Endothelial cell (in vitro differentiated cells): ENCODE measurements at regions not wholly inside any gene's neighbourhood (a gene's known extent, or its start where the extent isn't known, plus 50 kb on each side); places are given as distances from the start of the nearest gene placed in this dataset.

Experiments used
- DNase-seq: peaks from one replicate; pipeline ENCODE4 v3.0.0; 2021; ENCODE audit warnings: low spot score
- H3K27ac Mint-ChIP-seq: one replicate; pipeline ENCODE4 v1.8.0; 2021; ENCODE audit warnings: mixed read lengths, inconsistent platforms; ENCODE audit not compliant: unreplicated experiment
- H3K27me3 Mint-ChIP-seq: one replicate; pipeline ENCODE4 v1.8.0; 2021; ENCODE audit warnings: mild to moderate bottlenecking, moderate library complexity, mixed read lengths, inconsistent platforms; ENCODE audit not compliant: unreplicated experiment
- H3K36me3 Mint-ChIP-seq: one replicate; pipeline ENCODE4 v1.8.0; 2021; ENCODE audit warnings: mild to moderate bottlenecking, low read depth, mixed read lengths, inconsistent platforms; ENCODE audit not compliant: unreplicated experiment
- H3K4me1 Mint-ChIP-seq: one replicate; pipeline ENCODE4 v1.8.0; 2021; ENCODE audit warnings: mild to moderate bottlenecking, mixed read lengths, inconsistent platforms; ENCODE audit not compliant: unreplicated experiment
- H3K4me3 Mint-ChIP-seq: one replicate; pipeline ENCODE4 v1.8.0; 2021; ENCODE audit warnings: mild to moderate bottlenecking, mixed read lengths, inconsistent platforms; ENCODE audit not compliant: unreplicated experiment
- H3K9me3 Mint-ChIP-seq: one replicate; pipeline ENCODE4 v1.8.0; 2021; ENCODE audit warnings: mixed read lengths, inconsistent platforms; ENCODE audit not compliant: unreplicated experiment
- TF ChIP-seq, protein P1 (sequence below): fragments of 200-600 bp; sonication (generic); IDR thresholded peaks from one replicate; pipeline ENCODE4 v1.5.0; 2021; ENCODE audit warnings: antibody characterized with exemption; ENCODE audit not compliant: unreplicated experiment

GRCh38 chr6:16841241-16841640 is 80.0 kb upstream of the ATXN1 start:
- Mint-ChIP-seq H3K27me3 (peaks cover 2% of the 10 kb centered on the region), H3K4me3 (no peak overlapping the region), H3K9me3 (no peaks in the 10 kb centered on the region), H3K36me3 (no peaks in the 10 kb centered on the region), H3K27ac (no peak overlapping the region), H3K4me1 (peaks cover 14% of the 10 kb centered on the region)
- no peak for DNase-seq
- TF ChIP-seq, protein P1, sequence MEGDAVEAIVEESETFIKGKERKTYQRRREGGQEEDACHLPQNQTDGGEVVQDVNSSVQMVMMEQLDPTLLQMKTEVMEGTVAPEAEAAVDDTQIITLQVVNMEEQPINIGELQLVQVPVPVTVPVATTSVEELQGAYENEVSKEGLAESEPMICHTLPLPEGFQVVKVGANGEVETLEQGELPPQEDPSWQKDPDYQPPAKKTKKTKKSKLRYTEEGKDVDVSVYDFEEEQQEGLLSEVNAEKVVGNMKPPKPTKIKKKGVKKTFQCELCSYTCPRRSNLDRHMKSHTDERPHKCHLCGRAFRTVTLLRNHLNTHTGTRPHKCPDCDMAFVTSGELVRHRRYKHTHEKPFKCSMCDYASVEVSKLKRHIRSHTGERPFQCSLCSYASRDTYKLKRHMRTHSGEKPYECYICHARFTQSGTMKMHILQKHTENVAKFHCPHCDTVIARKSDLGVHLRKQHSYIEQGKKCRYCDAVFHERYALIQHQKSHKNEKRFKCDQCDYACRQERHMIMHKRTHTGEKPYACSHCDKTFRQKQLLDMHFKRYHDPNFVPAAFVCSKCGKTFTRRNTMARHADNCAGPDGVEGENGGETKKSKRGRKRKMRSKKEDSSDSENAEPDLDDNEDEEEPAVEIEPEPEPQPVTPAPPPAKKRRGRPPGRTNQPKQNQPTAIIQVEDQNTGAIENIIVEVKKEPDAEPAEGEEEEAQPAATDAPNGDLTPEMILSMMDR: no peak

DNA sequence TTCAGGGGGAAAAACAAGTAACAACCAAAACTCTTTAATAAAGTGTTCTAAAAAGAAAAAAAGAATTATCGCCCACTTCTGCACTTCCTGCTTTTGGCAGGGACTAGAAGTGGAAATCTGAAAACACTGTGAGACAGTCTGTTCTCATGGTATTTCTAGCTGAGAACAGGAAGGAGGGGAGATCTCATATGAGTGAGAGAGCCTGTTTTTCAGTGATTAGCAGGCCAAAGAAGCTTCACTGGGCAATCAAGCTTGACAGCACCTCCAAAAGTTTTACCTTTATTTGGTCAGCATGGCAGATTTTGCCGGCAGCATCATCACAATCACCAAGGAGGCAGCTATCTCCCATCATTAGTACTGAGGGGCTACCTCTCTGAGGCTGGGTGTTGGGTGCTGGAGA is 79.5 kb upstream of the ATXN1 start:
- DNase-seq: no peak
- TF ChIP-seq, protein P1: no peak
- H3K36me3 Mint-ChIP-seq: no peaks in the 10 kb centered on the region
- peaks cover 14% of the 10 kb centered on the region for H3K4me1 Mint-ChIP-seq
- no peak overlapping the region for H3K27ac Mint-ChIP-seq
- peaks cover 2% of the 10 kb centered on the region for H3K27me3 Mint-ChIP-seq
- H3K4me3 Mint-ChIP-seq: no peak overlapping the region
- no peaks in the 10 kb centered on the region for H3K9me3 Mint-ChIP-seq

DNA sequence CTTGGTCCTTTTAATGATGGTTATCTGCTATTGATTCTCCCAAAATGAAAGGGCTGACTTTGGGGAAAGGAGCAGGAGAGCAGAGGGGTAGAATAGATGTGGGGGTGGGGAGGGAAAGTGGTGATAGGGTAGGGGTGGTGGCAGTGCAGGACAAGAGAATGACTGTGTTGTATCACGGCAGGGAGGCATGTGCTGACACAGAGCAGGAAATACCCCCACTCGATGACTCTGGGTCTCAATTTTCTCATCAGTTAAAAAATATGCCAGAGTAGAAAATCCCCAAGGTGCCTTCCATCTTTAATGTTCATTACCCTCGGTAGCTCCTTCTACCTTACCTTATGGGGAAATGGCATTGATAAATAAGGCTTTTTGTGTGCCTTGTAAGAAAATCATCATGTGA is 79.0 kb upstream of the ATXN1 start:
- Mint-ChIP-seq H3K27ac (no peak overlapping the region), H3K4me1 (peaks cover 14% of the 10 kb centered on the region), H3K4me3 (no peak overlapping the region), H3K36me3 (no peaks in the 10 kb centered on the region), H3K27me3 (peaks cover 2% of the 10 kb centered on the region), H3K9me3 (no peaks in the 10 kb centered on the region)
- DNase-seq: no peak
- TF ChIP-seq, protein P1: no peak

- H3K27me3 Mint-ChIP-seq: peaks cover 2% of the 10 kb centered on the region
- DNase-seq: no peak
- H3K27ac Mint-ChIP-seq: no peak overlapping the region
- H3K36me3 Mint-ChIP-seq: no peaks in the 10 kb centered on the region
- no peaks in the 10 kb centered on the region for H3K9me3 Mint-ChIP-seq
- H3K4me3 Mint-ChIP-seq: no peak overlapping the region
- TF ChIP-seq, protein P1: no peak
- peaks cover 14% of the 10 kb centered on the region for H3K4me1 Mint-ChIP-seq
Observed at GRCh38 chr6:16839631-16840179, 78.4 kb upstream of the ATXN1 start.

DNA sequence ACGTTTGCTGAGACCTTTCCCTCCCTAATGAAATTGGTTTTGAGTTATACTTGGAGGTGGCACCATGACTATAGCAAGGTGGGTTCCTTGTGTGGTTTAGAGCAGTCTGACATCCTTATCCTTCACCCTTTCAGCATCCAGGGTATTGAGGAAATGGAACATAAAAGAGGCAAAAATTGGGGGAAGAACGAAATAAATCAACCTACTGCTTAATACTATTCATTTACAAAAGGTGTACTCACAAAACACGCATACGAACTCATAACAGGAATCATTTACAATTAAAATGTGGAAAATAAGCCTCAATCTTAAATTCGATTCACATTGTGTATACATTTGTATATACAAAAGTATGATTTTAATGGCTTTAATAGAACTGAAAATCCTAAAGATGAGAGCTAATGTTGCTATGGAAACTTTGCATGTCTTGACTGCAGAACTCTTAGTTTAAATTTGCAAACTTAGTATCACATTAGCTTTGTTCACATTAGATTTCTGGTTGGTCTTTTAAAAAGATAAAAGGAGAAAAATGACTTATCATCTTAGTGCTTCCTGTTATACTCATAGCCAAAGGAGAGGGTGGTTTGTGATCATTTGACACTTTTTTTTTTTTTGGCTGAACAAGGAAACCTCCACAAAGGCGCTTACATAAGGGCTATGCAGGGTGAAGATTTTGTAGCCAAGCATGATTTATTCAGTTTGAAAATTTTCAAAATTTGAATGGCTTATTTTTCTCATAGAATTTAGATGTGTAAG is 76.1 kb upstream of the ATXN1 start:
- Mint-ChIP-seq H3K4me3 (no peak overlapping the region), H3K4me1 (peaks cover 14% of the 10 kb centered on the region), H3K36me3 (no peaks in the 10 kb centered on the region), H3K27ac (no peak overlapping the region), H3K27me3 (no peaks in the 10 kb centered on the region), H3K9me3 (no peaks in the 10 kb centered on the region)
- TF ChIP-seq, protein P1: no peak
- DNase-seq: no peak
